HG03354 (cell line): ENCODE measurements at regions not wholly inside any gene's neighbourhood (a gene's known extent, or its start where the extent isn't known, plus 50 kb on each side); places are given as distances from the start of the nearest gene placed in this dataset.

Experiments
- ATAC-seq: cut with Tn5 transposase; IDR thresholded peaks from one replicate; pipeline ENCODE4 v1.9.1; 2021; ENCODE audit warnings: mild to moderate bottlenecking; ENCODE audit not compliant: unreplicated experiment, poor library complexity, severe bottlenecking

GRCh38 chr4:10740251-10740650 is 55.7 kb upstream of the CLNK start:
- ATAC-seq, result no peak

- no peak for ATAC-seq
Measured at GRCh38 chr4:10738826-10739489, 54.4 kb upstream of the CLNK start.

GRCh38 chr4:10737337-10737736 is 52.8 kb upstream of the CLNK start:
- no peak for ATAC-seq

- ATAC-seq, result no peak
Measured at GRCh38 chr4:10736895-10737294, 52.3 kb upstream of the CLNK start.

- ATAC-seq, result no peak
Measured at GRCh38 chr4:10736266-10736665, 51.7 kb upstream of the CLNK start.

GRCh38 chr4:10734697-10735096 is 50.1 kb upstream of the CLNK start:
- no peak for ATAC-seq
